Right ventricle myocardium inferior (tissue), 1 donor: ENCODE measurements at regions not wholly inside any gene's neighbourhood (a gene's known extent, or its start where the extent isn't known, plus 50 kb on each side); places are given as distances from the start of the nearest gene placed in this dataset.
A peak's percentile ranks its signal among the peaks of the same experiment; 100 is the strongest.

Experiments
- ATAC-seq: fragments of 200-7000 bp; cut with Tn5 transposase; one replicate; pipeline ENCODE4 v1.9.1; 2020; ENCODE audit warnings: mild to moderate bottlenecking, moderate library complexity
- DNase-seq: peaks from one replicate; pipeline ENCODE4 v3.0.0; 2021; ENCODE audit errors: missing footprints
- intact Hi-C: fragments of 100-400 bp; cut with DNase I; formaldehyde crosslinking; loops from one replicate; pipeline ENCODE4 v1.11.0; 2022
- donor health status: DM: no; HTN: yes; CAD: no; lungs with severe emphysema.

- ATAC-seq: no peak
- intact Hi-C loops: no loop called here
- DNase-seq: no peak
Measured at GRCh38 chr15:31897746-31898145, 132.6 kb upstream of the CHRNA7 start.

- intact Hi-C loops: no loop called here
- ATAC-seq (no peak), DNase-seq (no peak)
Measured at GRCh38 chr15:31901501-31901900, 128.8 kb upstream of the CHRNA7 start.

- DNase-seq (no peak), ATAC-seq (peak; percentile 68)
- intact Hi-C loops: no loop called here
Measured at GRCh38 chr15:31905054-31905453, 125.3 kb upstream of the CHRNA7 start.

- ATAC-seq (no peak), DNase-seq (no peak)
- intact Hi-C loops: no loop called here
Measured at GRCh38 chr15:31925541-31925940, 104.8 kb upstream of the CHRNA7 start.

- DNase-seq: no peak
- intact Hi-C loops: no loop called here
- no peak for ATAC-seq
Measured at GRCh38 chr15:31930967-31931366, 99.3 kb upstream of the CHRNA7 start.

GRCh38 chr15:31932576-31932975 is 97.7 kb upstream of the CHRNA7 start:
- no peak for DNase-seq
- ATAC-seq: no peak
- intact Hi-C loops: no loop called here

- DNase-seq (no peak), ATAC-seq (no peak)
- intact Hi-C loops: no loop called here
Measured at GRCh38 chr15:31934821-31935220, 95.5 kb upstream of the CHRNA7 start.

GRCh38 chr15:31953478-31953877 is 76.8 kb upstream of the CHRNA7 start:
- DNase-seq (no peak), ATAC-seq (no peak)
- intact Hi-C loops: no loop called here

GRCh38 chr15:31954374-31955172 is 75.7 kb upstream of the CHRNA7 start:
- no peak for ATAC-seq
- intact Hi-C loops: no loop called here

GRCh38 chr15:31955734-31956133 is 74.6 kb upstream of the CHRNA7 start:
- ATAC-seq (no peak), DNase-seq (no peak)
- intact Hi-C loops: no loop called here

More at GRCh38 chr15:31954374-31955172, 75.7 kb upstream of the CHRNA7 start:
- DNase-seq: no peak

- intact Hi-C loops: no loop called here
- DNase-seq (no peak), ATAC-seq (no peak)
Measured at GRCh38 chr15:31957581-31957980, 72.7 kb upstream of the CHRNA7 start.

- intact Hi-C loops: no loop called here
- DNase-seq: no peak
- ATAC-seq: no peak
Measured at GRCh38 chr15:31964586-31965307, 65.6 kb upstream of the CHRNA7 start.

GRCh38 chr15:31970007-31970406 is 60.3 kb upstream of the CHRNA7 start:
- ATAC-seq (no peak), DNase-seq (no peak)
- intact Hi-C loops: no loop called here

- no peak for ATAC-seq
- DNase-seq: no peak
- intact Hi-C loops: no loop called here
Measured at GRCh38 chr15:31973197-31973596, 57.1 kb upstream of the CHRNA7 start.

- ATAC-seq: no peak
- intact Hi-C loops: no loop called here
- DNase-seq: no peak
Measured at GRCh38 chr15:31974154-31974794, 56.0 kb upstream of the CHRNA7 start.

- intact Hi-C loops: no loop called here
- ATAC-seq (peak; percentile 49), DNase-seq (no peak)
Measured at GRCh38 chr15:31974855-31975829, 55.2 kb upstream of the CHRNA7 start.

- intact Hi-C loops: no loop called here
- DNase-seq: no peak
- ATAC-seq: no peak
Measured at GRCh38 chr15:31975830-31976229, 54.5 kb upstream of the CHRNA7 start.

- intact Hi-C loops: no loop called here
- ATAC-seq: no peak
- no peak for DNase-seq
Measured at GRCh38 chr15:31977138-31977537, 53.2 kb upstream of the CHRNA7 start.
